HS-5 (cell line): ENCODE measurements at regions not wholly inside any gene's neighbourhood (a gene's known extent, or its start where the extent isn't known, plus 50 kb on each side); places are given as distances from the start of the nearest gene placed in this dataset.

Experiments used
- DNase-seq: peaks from one replicate; pipeline ENCODE4 v3.0.0-alpha.2; 2012; ENCODE audit warnings: low read depth

DNA sequence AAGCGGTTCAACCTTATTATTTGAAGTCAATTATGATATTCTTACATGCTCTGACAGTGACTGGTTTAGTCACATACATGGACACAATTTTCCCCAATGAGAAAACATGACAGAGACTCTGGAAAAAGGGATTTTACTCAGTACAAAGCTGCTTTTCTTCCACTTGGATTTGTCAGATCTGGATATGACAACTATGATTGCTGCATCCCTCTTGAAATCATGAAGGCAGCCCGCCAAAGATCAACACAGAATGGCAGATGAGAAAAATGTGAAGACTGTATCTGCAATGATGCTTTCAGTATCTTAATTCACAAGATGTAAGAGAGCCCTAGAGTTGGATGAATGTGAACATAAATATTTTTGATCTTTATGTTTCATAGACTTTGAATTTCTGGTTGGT, 439.6 kb downstream of the CDH8 start:
- no peak for DNase-seq

GRCh38 chr16:61595605-61596004, 440.6 kb downstream of the CDH8 start:
- DNase-seq, result no peak

GRCh38 chr16:61590577-61590976, 445.7 kb downstream of the CDH8 start:
- DNase-seq, result no peak

DNA sequence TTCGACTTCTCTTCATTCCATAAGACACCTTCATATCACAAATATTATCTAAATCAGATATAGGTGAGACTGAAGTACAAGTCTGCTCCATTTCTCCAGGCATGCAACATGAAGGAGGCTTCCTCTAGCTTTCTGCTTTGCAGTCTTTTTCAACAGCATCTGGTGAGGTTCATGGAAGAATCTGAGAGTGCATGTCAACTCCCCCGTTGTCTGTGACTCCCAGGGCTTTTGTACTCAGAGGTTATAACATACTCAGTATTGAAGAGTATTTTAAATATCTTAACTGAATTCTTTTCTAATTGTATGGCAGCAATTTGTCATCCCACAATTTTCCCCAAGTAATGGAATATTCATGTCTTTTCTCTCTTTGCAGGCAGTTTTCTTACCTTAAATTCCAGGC, 448.7 kb downstream of the CDH8 start:
- DNase-seq, result no peak

- no peak for DNase-seq
Observed at GRCh38 chr16:61581417-61582046, 454.7 kb downstream of the CDH8 start.

DNA sequence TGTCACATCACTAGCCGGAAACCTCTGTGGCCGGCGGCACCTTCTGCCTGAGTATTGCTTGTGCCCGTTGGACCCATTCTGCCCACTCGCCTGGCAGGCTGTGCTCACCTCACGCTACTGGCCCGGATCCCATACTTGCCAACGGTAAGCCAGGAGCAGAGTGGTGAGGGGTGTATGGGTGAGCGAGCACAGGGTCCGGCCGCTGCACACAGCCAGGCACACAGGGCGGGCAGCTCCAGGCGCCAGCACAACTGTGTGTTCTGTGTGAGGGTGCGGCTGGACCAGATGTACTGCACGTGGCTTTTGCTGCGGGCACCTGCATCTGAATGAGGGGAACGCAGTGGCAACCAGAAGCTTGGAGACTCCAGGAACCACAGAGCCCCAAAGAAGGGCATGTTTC, 455.7 kb downstream of the CDH8 start:
- DNase-seq, result no peak

DNA sequence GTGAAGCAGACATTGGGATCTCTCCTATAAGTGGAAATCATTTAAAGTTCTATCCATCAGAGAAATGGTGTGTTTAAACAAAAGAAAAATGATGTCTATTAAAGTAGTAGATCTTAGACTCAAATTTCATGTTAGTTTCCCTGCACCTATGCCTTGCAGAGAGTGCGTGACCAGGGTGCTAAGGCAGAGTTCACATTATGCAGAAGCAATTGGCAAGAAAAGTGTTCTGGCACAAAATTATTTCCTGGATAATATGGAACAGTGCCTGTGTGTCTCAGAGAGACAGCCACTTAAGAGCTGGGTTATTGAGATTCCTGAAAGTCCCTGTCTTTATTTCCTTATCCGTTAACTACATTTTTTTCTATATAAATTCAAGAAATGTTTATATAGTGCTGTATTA, 457.0 kb downstream of the CDH8 start:
- no peak for DNase-seq

DNA sequence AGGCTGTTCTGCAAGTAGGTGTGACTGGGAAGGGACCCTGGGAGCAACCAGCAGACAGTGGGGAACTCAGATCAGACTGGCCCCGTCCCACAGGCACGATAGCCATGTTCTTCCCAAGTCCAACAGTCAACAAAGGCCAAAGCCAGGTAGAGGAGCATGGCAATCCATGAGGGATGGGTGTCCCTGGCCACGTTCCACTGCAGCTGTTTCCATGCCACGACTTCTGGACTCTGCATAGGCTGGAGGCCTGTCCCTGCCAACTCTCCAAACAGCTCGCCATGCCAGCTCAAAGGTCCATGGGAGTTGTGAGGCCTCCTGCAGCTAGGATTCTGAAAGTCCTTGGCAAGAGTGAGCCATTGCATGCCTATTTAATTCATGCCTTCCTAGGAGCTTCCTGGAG, 459.8 kb downstream of the CDH8 start:
- no peak for DNase-seq

GRCh38 chr16:61575617-61576016, 460.6 kb downstream of the CDH8 start:
- no peak for DNase-seq

- DNase-seq, result no peak
Observed at GRCh38 chr16:61569028-61569427, 467.2 kb downstream of the CDH8 start.

GRCh38 chr16:61564716-61565115, 471.5 kb downstream of the CDH8 start:
- no peak for DNase-seq

- DNase-seq, result no peak
Observed at GRCh38 chr16:61555718-61556441, 480.4 kb downstream of the CDH8 start.

- no peak for DNase-seq
Observed at GRCh38 chr16:61549327-61549726, 486.9 kb downstream of the CDH8 start.

GRCh38 chr16:61547626-61548025, 488.6 kb downstream of the CDH8 start:
- no peak for DNase-seq

- no peak for DNase-seq
Observed at GRCh38 chr16:61544165-61544564, 492.1 kb downstream of the CDH8 start.

- no peak for DNase-seq
Observed at GRCh38 chr16:61540216-61540615, 496.0 kb downstream of the CDH8 start.

GRCh38 chr16:61530697-61531096, 505.5 kb downstream of the CDH8 start:
- no peak for DNase-seq

GRCh38 chr16:61500851-61501250, 535.4 kb downstream of the CDH8 start:
- no peak for DNase-seq

DNA sequence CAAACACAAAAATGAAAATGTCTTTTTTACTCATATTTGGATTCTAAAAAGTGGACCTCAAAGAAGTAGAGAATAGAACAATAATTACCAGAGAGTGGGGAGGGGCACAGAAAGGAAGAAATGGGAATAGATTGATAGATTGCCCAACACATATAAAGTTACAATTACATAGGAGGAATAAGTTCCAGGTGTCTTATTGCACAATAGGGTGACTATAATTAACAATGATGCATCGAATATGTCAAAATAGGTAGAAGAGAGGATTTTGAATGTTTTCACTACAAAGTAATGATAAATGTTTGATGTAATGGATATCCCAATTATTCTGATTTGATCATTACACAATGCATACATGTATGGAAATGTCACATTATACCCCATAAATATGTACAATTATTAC, 556.0 kb downstream of the CDH8 start:
- DNase-seq, result no peak

- no peak for DNase-seq
Observed at GRCh38 chr16:61471737-61472136, 564.5 kb downstream of the CDH8 start.

- DNase-seq, result no peak
Observed at GRCh38 chr16:61471023-61471422, 565.2 kb downstream of the CDH8 start.

GRCh38 chr16:61465285-61465684, 571.0 kb downstream of the CDH8 start:
- no peak for DNase-seq

DNA sequence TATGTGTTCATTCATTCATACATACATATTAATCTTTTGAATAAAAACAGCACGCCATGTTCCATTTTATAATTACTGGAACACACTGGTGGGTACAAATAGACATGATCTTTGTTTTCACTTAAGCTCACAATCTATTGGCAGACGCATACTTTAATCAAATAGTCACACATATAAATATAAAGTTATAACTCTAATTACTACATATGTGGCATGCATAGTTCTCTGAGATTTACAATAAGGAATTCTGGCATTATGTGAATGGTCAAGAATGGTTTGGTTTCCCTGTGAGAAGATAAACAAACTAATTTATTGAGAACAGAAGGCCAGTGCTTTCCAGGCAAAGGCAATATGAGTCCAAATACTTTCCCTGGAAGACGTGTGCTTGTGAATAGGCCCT, 576.2 kb downstream of the CDH8 start:
- DNase-seq, result no peak

DNA sequence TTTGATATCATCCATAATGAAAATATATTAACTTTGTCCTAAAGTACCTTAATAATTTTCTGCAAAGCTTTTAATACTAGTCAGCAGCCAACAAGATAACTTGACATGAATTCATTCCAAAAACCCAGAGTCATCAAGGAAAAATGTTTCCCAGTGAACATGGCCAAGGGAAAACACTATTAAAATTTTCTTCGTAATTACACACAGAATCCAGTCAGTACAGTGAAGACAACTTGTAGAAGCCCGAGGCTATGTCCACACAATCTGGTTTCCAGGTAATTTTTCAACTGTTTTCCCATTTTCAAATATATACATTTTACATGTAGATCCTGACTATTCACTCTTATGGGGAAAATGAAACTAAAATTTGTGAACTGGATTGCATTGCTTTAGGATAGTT, 600.9 kb downstream of the CDH8 start:
- DNase-seq, result peak; percentile 6
